GM12878 (cell line): ENCODE measurements at regions not wholly inside any gene's neighbourhood (a gene's known extent, or its start where the extent isn't known, plus 50 kb on each side); places are given as distances from the start of the nearest gene placed in this dataset.

Experiments
- ATAC-seq: fragments of 200-7000 bp; cut with Tn5 transposase; 3 replicates; pipeline ENCODE4 v1.9.1; 2020; ENCODE audit warnings: mild to moderate bottlenecking, moderate library complexity
- BruUV-seq: library from RNA; stranded (reverse); fragments of 400-500 nt; replicated peaks from 2 replicates; lab custom pipeline; 2021; lab: Mats Ljungman, UMichigan
- CTCF ChIA-PET: fragments of 300-600 bp; sonication (Branson Sonifier 250); formaldehyde crosslinking; extraction: SDS; loops from one replicate; lab custom pipeline; 2021; ENCODE audit warnings: inconsistent platforms; lab: Yijun Ruan, JAX
- POLR2A ChIA-PET: fragments of 350-600 bp; formaldehyde crosslinking; extraction: SDS; loops from one replicate; lab custom pipeline; 2021; ENCODE audit warnings: inconsistent platforms; lab: Charles Lee
- RAD21 ChIA-PET: fragments of 300-600 bp; sonication (Branson Sonifier 250); formaldehyde crosslinking; loops from one replicate; lab custom pipeline; 2023; ENCODE audit warnings: antibody characterized with exemption; ENCODE audit not compliant: unreplicated experiment; lab: Charles Lee
- SMC1A ChIA-PET: fragments of 300-600 bp; sonication (Branson Sonifier 250); formaldehyde crosslinking; loops from one replicate; lab custom pipeline; 2023; ENCODE audit not compliant: unreplicated experiment, uncharacterized antibody; lab: Charles Lee
- DNase-seq: peaks from one replicate; pipeline ENCODE4 v3.0.0-alpha.2; 2011; ENCODE audit warnings: low read depth, low spot score
- FAIRE-seq: peaks from 3 replicates; lab custom pipeline; 2011; peaks lifted over from hg19 to GRCh38; lab: Jason Lieb, UNC
- H2AFZ ChIP-seq: 2 replicates; pipeline ENCODE4 v1.6.0; 2011; ENCODE audit warnings: low read depth, low read length, control low read depth; ENCODE audit not compliant: control insufficient read depth
- H3K27ac ChIP-seq: 2 replicates; pipeline ENCODE4 v1.5.1; 2011; ENCODE audit warnings: control low read depth; ENCODE audit not compliant: control insufficient read depth, insufficient read depth
- H3K27me3 ChIP-seq, 2 experiments: replicated peaks in 1 of 2; 2 replicates each; pipeline versions ENCODE4 v1.6.0 to v1.6.1; 2011; ENCODE audit warnings: low read length in 1 of 2; ENCODE audit not compliant: control insufficient read depth in 2 of 2, insufficient read depth in 2 of 2
- H3K36me3 ChIP-seq, 2 experiments: 2 replicates each; pipeline ENCODE4 v1.5.1; 2011; ENCODE audit warnings: low read length in 1 of 2; ENCODE audit not compliant: control insufficient read depth in 2 of 2, insufficient read depth in 2 of 2
- H3K4me1 ChIP-seq: 2 replicates; pipeline ENCODE4 v1.6.1; 2011; ENCODE audit warnings: mild to moderate bottlenecking, low read length, moderate library complexity, mixed read lengths; ENCODE audit not compliant: control insufficient read depth, insufficient read depth
- H3K4me2 ChIP-seq: 2 replicates; pipeline ENCODE4 v1.6.0; 2011; ENCODE audit warnings: control low read depth; ENCODE audit not compliant: control insufficient read depth, insufficient read depth
- H3K4me3 ChIP-seq: fragments of 200-600 bp; sonication (generic); 2 replicates; pipeline ENCODE4 v1.5.1; 2016
- H3K79me2 ChIP-seq: 2 replicates; pipeline ENCODE4 v1.6.0; 2011; ENCODE audit warnings: low read length; ENCODE audit not compliant: control insufficient read depth, insufficient read depth
- H3K9ac ChIP-seq: 2 replicates; pipeline ENCODE4 v1.8.0; 2011; ENCODE audit warnings: low read length, control low read depth, mixed read lengths; ENCODE audit not compliant: control insufficient read depth, insufficient read depth
- H3K9me3 ChIP-seq: replicated peaks from 3 replicates; pipeline ENCODE4 v1.5.1; 2011; ENCODE audit warnings: mild to moderate bottlenecking, low read length; ENCODE audit not compliant: control insufficient read depth, insufficient read depth
- H4K20me1 ChIP-seq: 2 replicates; pipeline ENCODE4 v1.6.0; 2011; ENCODE audit not compliant: control insufficient read depth, insufficient read depth
- ATF3 ChIP-seq: IDR thresholded peaks from 2 replicates; pipeline ENCODE4 v1.6.1; 2011; ENCODE audit warnings: low read depth, mild to moderate bottlenecking, low read length, moderate library complexity, borderline replicate concordance; ENCODE audit errors: extremely low read depth
- CBX5 ChIP-seq: sonication (generic); IDR thresholded peaks from 2 replicates; pipeline ENCODE4 v1.6.1; 2016; ENCODE audit warnings: low read depth, moderate library complexity, mild to moderate bottlenecking, inconsistent platforms
- CTCF ChIP-seq, 3 experiments: IDR thresholded peaks in 2 of 3; conservative IDR thresholded peaks in 1 of 3; 2 replicates each; pipeline ENCODE4 v1.5.1; 2011; ENCODE audit warnings: low read depth in 3 of 3, low read length in 3 of 3, mild to moderate bottlenecking in 3 of 3, control low read depth in 2 of 3, moderate library complexity in 2 of 3, inconsistent platforms in 1 of 3, mixed read lengths in 1 of 3; ENCODE audit not compliant: control insufficient read depth in 2 of 3, insufficient read depth in 1 of 3; ENCODE audit errors: extremely low read depth in 1 of 3
- E2F4 ChIP-seq: IDR thresholded peaks from 2 replicates; pipeline ENCODE4 v1.6.1; 2012; ENCODE audit warnings: low read depth, low read length, improper control_type of control experiment
- ELK1 ChIP-seq: IDR thresholded peaks from 2 replicates; pipeline ENCODE4 v1.6.1; 2012; ENCODE audit warnings: low read depth, low read length, improper control_type of control experiment
- IKZF2 ChIP-seq, 2 experiments: fragments of 450-650 bp; IDR thresholded peaks; 2 replicates each; pipeline ENCODE4 v1.6.1; 2017; ENCODE audit warnings: mild to moderate bottlenecking in 2 of 2, moderate library complexity in 2 of 2
- NRF1 ChIP-seq: conservative IDR thresholded peaks from 2 replicates; pipeline ENCODE4 v1.6.1; 2011; ENCODE audit warnings: mild to moderate bottlenecking, low read depth, low read length, improper control_type of control experiment
- SMAD1 ChIP-seq: fragments of 450-650 bp; IDR thresholded peaks from 2 replicates; pipeline ENCODE4 v1.6.1; 2018; ENCODE audit warnings: mild to moderate bottlenecking, low read depth; ENCODE audit not compliant: partially characterized antibody
- SMAD5 ChIP-seq: IDR thresholded peaks from 2 replicates; pipeline ENCODE4 v1.6.1; 2016; ENCODE audit warnings: antibody characterized with exemption, low read depth
- WGBS: methylation state at CpG from one replicate; pipeline ENCODE4 v1.1.6; 2016; ENCODE audit warnings: low lambda C conversion rate; ENCODE audit not compliant: insufficient replicate concordance, insufficient coverage; ENCODE audit errors: missing lambda C conversion rate; 5-methylcytosine and 5-hydroxymethylcytosine counted together
- in situ Hi-C: fragments of 300-500 bp; cut with MboI; formaldehyde crosslinking; loops from 9 replicates; pipeline ENCODE4 v1.14.3; 2018; ENCODE audit warnings: mixed read lengths
- intact Hi-C: fragments of 100-400 bp; cut with micrococcal nuclease; formaldehyde crosslinking; loops from one replicate; pipeline ENCODE4 v1.14.2; 2022; ENCODE audit not compliant: unreplicated experiment

- TF ChIP-seq E2F4: no peak
These were observed 210.3 kb downstream of the KATNAL1 start (continued) for GRCh38 chr13:30097089-30097488.

GRCh38 chr13:30094015-30094414, 213.3 kb downstream of the KATNAL1 start:
- Histone ChIP-seq H3K9me3 (no peaks in the 10 kb centered on the region), H3K36me3 (no peaks in the 10 kb centered on the region), H3K4me3 (no peak overlapping the region)
- TF ChIP-seq SMAD5: no peak
- TF ChIP-seq, all 136 proteins: peak for 0
- Histone ChIP-seq H3K4me2 (no peak overlapping the region), H3K27ac (no peak overlapping the region), H3K9ac (no peak overlapping the region), H3K79me2 (no peaks in the 10 kb centered on the region), H2AFZ (no peak overlapping the region), H3K27me3 (no peaks in the 10 kb centered on the region; a peak in 1 of 4 replicates), H4K20me1 (no peaks in the 10 kb centered on the region), H3K4me1 (no peaks in the 10 kb centered on the region)
- SMC1A ChIA-PET: no interaction called here
- WGBS: 48% methylated on average over 5 of the region's 5 CpGs
- FAIRE-seq (no peak), DNase-seq (no peak), ATAC-seq (no peak)
- in situ Hi-C loops: no loop called here
- POLR2A ChIA-PET: no interaction called here
- intact Hi-C loops: no loop called here
- BruUV-seq: no TSS peak
- RAD21 ChIA-PET: no interaction called here
- CTCF ChIA-PET: interaction anchor here (1.1 kb wide), 1 partner anchor 157 kb away, joined by 3 read pairs; no protein-coding TSS in a partner anchor

GRCh38 chr13:30093236-30093635, 214.1 kb downstream of the KATNAL1 start:
- Histone ChIP-seq H3K36me3 (no peaks in the 10 kb centered on the region), H3K9ac (no peak overlapping the region), H3K27me3 (no peaks in the 10 kb centered on the region; a peak in 1 of 4 replicates), H4K20me1 (no peaks in the 10 kb centered on the region), H2AFZ (no peak overlapping the region), H3K9me3 (no peaks in the 10 kb centered on the region), H3K79me2 (no peaks in the 10 kb centered on the region), H3K4me2 (no peak overlapping the region), H3K27ac (no peak overlapping the region), H3K4me3 (no peak overlapping the region), H3K4me1 (no peaks in the 10 kb centered on the region)
- ChIA-PET POLR2A (no interaction called here), SMC1A (no interaction called here), CTCF (interaction anchor here (0.8 kb wide), 1 partner anchor 19 kb away, joined by 3 read pairs; no protein-coding TSS in a partner anchor), RAD21 (no interaction called here)
- ATAC-seq (no peak), FAIRE-seq (no peak), DNase-seq (no peak)
- intact Hi-C loops: no loop called here
- WGBS: 11% methylated on average over 2 of the region's 2 CpGs
- BruUV-seq: no TSS peak
- in situ Hi-C loops: no loop called here
- no peak for TF ChIP-seq NRF1
- TF ChIP-seq ATF3: no peak
- no peak for TF ChIP-seq E2F4
- TF ChIP-seq ELK1: no peak
- TF ChIP-seq IKZF2 (IDR thresholded peaks at IDR 0.05): no peak
- no peak for TF ChIP-seq SMAD1
- TF ChIP-seq CTCF (IDR thresholded peaks at IDR 0.05 in 2 of 3, conservative IDR thresholded peaks at IDR 0.05 in 1 of 3; ENCODE audit: control insufficient read depth in 2 of 3, extremely low read depth in 1 of 3, insufficient read depth in 1 of 3, low read depth in 3 of 3, low read length in 3 of 3): no peak
- no peak for TF ChIP-seq CBX5
